OCI-LY7 (cell line): ENCODE measurements at regions not wholly inside any gene's neighbourhood (a gene's known extent, or its start where the extent isn't known, plus 50 kb on each side); places are given as distances from the start of the nearest gene placed in this dataset.

Experiments used
- BruUV-seq: library from RNA; stranded (reverse); fragments of 400-500 nt; replicated peaks from 2 replicates; lab custom pipeline; 2021; lab: Mats Ljungman, UMichigan
- CTCF ChIA-PET: fragments of 300-600 bp; sonication (Branson Sonifier 250); formaldehyde crosslinking; loops from one replicate; lab custom pipeline; 2022; ENCODE audit warnings: antibody characterized with exemption; ENCODE audit not compliant: unreplicated experiment; lab: Charles Lee
- POLR2A ChIA-PET: fragments of 300-600 bp; sonication (Branson Sonifier 250); formaldehyde crosslinking; loops from one replicate; lab custom pipeline; 2022; ENCODE audit warnings: antibody characterized with exemption; lab: Charles Lee
- DNase-seq: peaks from one replicate; pipeline ENCODE4 v3.0.0-alpha.2; 2015; ENCODE audit warnings: low spot score
- H2AFZ ChIP-seq: fragments of 200-600 bp; sonication (generic), shearing (Covaris generic); 2 replicates; pipeline ENCODE4 v1.6.1; 2014; ENCODE audit warnings: mild to moderate bottlenecking, antibody characterized with exemption, low read length, moderate library complexity
- H3K27ac ChIP-seq: fragments of 200-600 bp; sonication (generic); 2 replicates; pipeline ENCODE4 v1.5.1; 2014; ENCODE audit warnings: mixed run types, low read depth, mild to moderate bottlenecking, moderate library complexity, low read length, inconsistent platforms; ENCODE audit not compliant: poor library complexity, severe bottlenecking
- H3K36me3 ChIP-seq: fragments of 200-600 bp; sonication (generic); 2 replicates; pipeline ENCODE4 v1.6.1; 2014; ENCODE audit warnings: mild to moderate bottlenecking, antibody characterized with exemption, low read length, moderate library complexity, mixed read lengths; ENCODE audit not compliant: insufficient read depth
- H3K4me1 ChIP-seq: fragments of 200-600 bp; sonication (generic); 2 replicates; pipeline ENCODE4 v1.5.1; 2014; ENCODE audit warnings: mild to moderate bottlenecking, low read length; ENCODE audit not compliant: insufficient read depth, poor library complexity, severe bottlenecking
- H3K4me2 ChIP-seq: fragments of 200-600 bp; sonication (generic); 2 replicates; pipeline ENCODE4 v1.6.1; 2014; ENCODE audit warnings: mild to moderate bottlenecking, low read length
- H3K4me3 ChIP-seq: fragments of 200-600 bp; sonication (generic); 2 replicates; pipeline ENCODE4 v1.5.1; 2014; ENCODE audit warnings: mild to moderate bottlenecking, low read depth, low read length; ENCODE audit not compliant: poor library complexity, severe bottlenecking
- H3K79me2 ChIP-seq: fragments of 200-600 bp; sonication (generic); 2 replicates; pipeline ENCODE4 v1.6.1; 2016; ENCODE audit warnings: low read depth, mild to moderate bottlenecking, low read length, moderate library complexity, mixed read lengths; ENCODE audit not compliant: insufficient read depth
- H3K9me2 ChIP-seq: fragments of 200-600 bp; sonication (generic); 2 replicates; pipeline ENCODE4 v1.6.1; 2016; ENCODE audit warnings: mild to moderate bottlenecking, low read length, mixed read lengths; ENCODE audit not compliant: insufficient read depth
- H3K9me3 ChIP-seq: fragments of 200-600 bp; sonication (generic); 2 replicates; pipeline ENCODE4 v1.6.1; 2014; ENCODE audit warnings: mild to moderate bottlenecking, mixed run types, low read length, mixed read lengths
- H4K20me1 ChIP-seq: fragments of 200-600 bp; sonication (generic); 2 replicates; pipeline ENCODE4 v1.6.1; 2014; ENCODE audit warnings: mild to moderate bottlenecking, antibody characterized with exemption, low read length, moderate library complexity, mixed read lengths; ENCODE audit not compliant: insufficient read depth
- CTCF ChIP-seq: fragments of 200-600 bp; sonication (generic); conservative IDR thresholded peaks from 2 replicates; pipeline ENCODE4 v1.5.1; 2014; ENCODE audit warnings: mild to moderate bottlenecking, antibody characterized with exemption, low read length, moderate library complexity, mixed read lengths
- EZH2phosphoT487 ChIP-seq: fragments of 200-600 bp; sonication (generic); IDR thresholded peaks from 2 replicates; pipeline ENCODE4 v1.6.1; 2018; ENCODE audit warnings: low read depth, borderline replicate concordance, mild to moderate bottlenecking, mixed run types, antibody characterized with exemption, low read length, moderate library complexity, mixed read lengths
- intact Hi-C: fragments of 100-400 bp; cut with micrococcal nuclease; formaldehyde crosslinking; loops from one replicate; pipeline ENCODE4 v1.10.0; 2022; ENCODE audit not compliant: unreplicated experiment

GRCh38 chr3:56929809-56930615 is 128.3 kb upstream of the ARHGEF3 start:
- H4K20me1 ChIP-seq, result no peaks in the 10 kb centered on the region
- TF ChIP-seq EZH2phosphoT487 (no peak), CTCF (no peak)
- H3K27ac ChIP-seq, result no peak overlapping the region
- ChIA-PET CTCF (interaction anchor here (0.6 to 0.9 kb wide), 2 partner anchors 13 to 230 kb away, joined by 3 to 4 read pairs; no protein-coding TSS in a partner anchor), POLR2A (interaction anchor here (0.5 kb wide), 1 partner anchor 39 kb away, joined by 3 read pairs; no protein-coding TSS in a partner anchor)
- no peaks in the 10 kb centered on the region for H3K9me2 ChIP-seq
- no peak overlapping the region for H3K4me2 ChIP-seq
- no peak for DNase-seq
- intact Hi-C loops, result no loop called here
- H2AFZ ChIP-seq, result no peak overlapping the region
- peaks cover 7% of the 10 kb centered on the region for H3K9me3 ChIP-seq
- no TSS peak for BruUV-seq
- H3K4me1 ChIP-seq, result peaks cover 43% of the 10 kb centered on the region
- no peaks in the 10 kb centered on the region for H3K79me2 ChIP-seq
- H3K4me3 ChIP-seq, result no peak overlapping the region
- peaks cover 11% of the 10 kb centered on the region; the same call in 1 of the 2 replicates for H3K36me3 ChIP-seq

- Histone ChIP-seq H3K36me3 (peaks cover 2% of the 10 kb centered on the region; the same call in 1 of the 2 replicates), H3K4me3 (no peak overlapping the region), H2AFZ (peak overlapping the region; percentile 53), H3K79me2 (no peaks in the 10 kb centered on the region; the same call in 1 of the 2 replicates), H3K9me2 (no peaks in the 10 kb centered on the region), H3K4me2 (peak overlapping the region; percentile 53), H3K27ac (peak overlapping the region; percentile 20), H4K20me1 (no peaks in the 10 kb centered on the region), H3K4me1 (peaks cover 58% of the 10 kb centered on the region), H3K9me3 (peaks cover 2% of the 10 kb centered on the region)
- DNase-seq, result peak; percentile 62
- no TSS peak for BruUV-seq
- intact Hi-C loops, result no loop called here
- TF ChIP-seq CTCF (no peak), EZH2phosphoT487 (no peak)
- POLR2A ChIA-PET, result interaction anchor here (0.6 to 1.3 kb wide), 4 partner anchors 12 to 248 kb away, joined by 3 to 6 read pairs (median 4); no protein-coding TSS in a partner anchor
- CTCF ChIA-PET, result no interaction called here
Measured at GRCh38 chr3:56928379-56929068, 126.8 kb upstream of the ARHGEF3 start.
